ENCODE measurements at regions not wholly inside any gene's neighbourhood (a gene's known extent, or its start where the extent isn't known, plus 50 kb on each side); places are given as distances from the start of the nearest gene placed in this dataset.

- Mint-ChIP-seq H3K27me3 (peaks cover 22% of the 10 kb centered on the region), H3K4me1 (ENCODE audit: low read depth) (no peaks in the 10 kb centered on the region), H3K4me3 (ENCODE audit: low read depth) (no peak overlapping the region), H3K27ac (no peak overlapping the region), H3K9me3 (ENCODE audit: low read depth) (no peaks in the 10 kb centered on the region), H3K36me3 (ENCODE audit: insufficient read depth) (no peaks in the 10 kb centered on the region)
- no peak for DNase-seq (ENCODE audit: low spot score, unreplicated experiment)
- TF ChIP-seq CTCF (IDR thresholded peaks at IDR 0.05; ENCODE audit: unreplicated experiment): no peak
Observed at GRCh38 chr14:95007921-95008320, 149.4 kb downstream of the DICER1 start.

GRCh38 chr14:95006479-95006878, 150.8 kb downstream of the DICER1 start:
- no peak overlapping the region for H3K4me3 Mint-ChIP-seq (ENCODE audit: low read depth)
- no peak for DNase-seq (ENCODE audit: low spot score, unreplicated experiment)
- no peak for TF ChIP-seq CTCF (IDR thresholded peaks at IDR 0.05; ENCODE audit: unreplicated experiment)
- H3K9me3 Mint-ChIP-seq (ENCODE audit: low read depth): no peaks in the 10 kb centered on the region
- no peaks in the 10 kb centered on the region for H3K4me1 Mint-ChIP-seq (ENCODE audit: low read depth)
- H3K36me3 Mint-ChIP-seq (ENCODE audit: insufficient read depth): no peaks in the 10 kb centered on the region
- H3K27me3 Mint-ChIP-seq: peaks cover 20% of the 10 kb centered on the region
- no peak overlapping the region for H3K27ac Mint-ChIP-seq

- no peak for TF ChIP-seq CTCF (IDR thresholded peaks at IDR 0.05; ENCODE audit: unreplicated experiment)
- H3K9me3 Mint-ChIP-seq (ENCODE audit: low read depth): no peaks in the 10 kb centered on the region
- DNase-seq (ENCODE audit: low spot score, unreplicated experiment): no peak
- no peaks in the 10 kb centered on the region for H3K4me1 Mint-ChIP-seq (ENCODE audit: low read depth)
- H3K36me3 Mint-ChIP-seq (ENCODE audit: insufficient read depth): no peaks in the 10 kb centered on the region
- H3K4me3 Mint-ChIP-seq (ENCODE audit: low read depth): no peak overlapping the region
- no peak overlapping the region for H3K27ac Mint-ChIP-seq
- H3K27me3 Mint-ChIP-seq: peaks cover 20% of the 10 kb centered on the region
Observed at GRCh38 chr14:95006051-95006450, 151.3 kb downstream of the DICER1 start.

- Mint-ChIP-seq H3K27ac (no peak overlapping the region), H3K9me3 (ENCODE audit: low read depth) (no peaks in the 10 kb centered on the region), H3K27me3 (peaks cover 20% of the 10 kb centered on the region), H3K4me1 (ENCODE audit: low read depth) (no peaks in the 10 kb centered on the region), H3K36me3 (ENCODE audit: insufficient read depth) (no peaks in the 10 kb centered on the region), H3K4me3 (ENCODE audit: low read depth) (no peak overlapping the region)
- no peak for DNase-seq (ENCODE audit: low spot score, unreplicated experiment)
- no peak for TF ChIP-seq CTCF (IDR thresholded peaks at IDR 0.05; ENCODE audit: unreplicated experiment)
Observed at GRCh38 chr14:95003099-95003960, 154.0 kb downstream of the DICER1 start.

GRCh38 chr14:94998685-94999084, 158.6 kb downstream of the DICER1 start:
- no peaks in the 10 kb centered on the region for H3K4me1 Mint-ChIP-seq (ENCODE audit: low read depth)
- no peak for DNase-seq (ENCODE audit: low spot score, unreplicated experiment)
- H3K9me3 Mint-ChIP-seq (ENCODE audit: low read depth): no peaks in the 10 kb centered on the region
- no peak for TF ChIP-seq CTCF (IDR thresholded peaks at IDR 0.05; ENCODE audit: unreplicated experiment)
- peaks cover 31% of the 10 kb centered on the region for H3K27me3 Mint-ChIP-seq
- no peak overlapping the region for H3K4me3 Mint-ChIP-seq (ENCODE audit: low read depth)
- H3K36me3 Mint-ChIP-seq (ENCODE audit: insufficient read depth): no peaks in the 10 kb centered on the region
- H3K27ac Mint-ChIP-seq: no peak overlapping the region

All from progenitor cell of endocrine pancreas (in vitro differentiated cells).